Vagina (tissue), 2 donors: ENCODE measurements at regions not wholly inside any gene's neighbourhood (a gene's known extent, or its start where the extent isn't known, plus 50 kb on each side); places are given as distances from the start of the nearest gene placed in this dataset.

Experiments
- DNase-seq, 2 donors: peaks; one replicate each; pipeline ENCODE4 v3.0.0-alpha.2; 2017; ENCODE audit errors: extremely low spot score in 2 of 2
- H3K27ac ChIP-seq: fragments of 200-600 bp; sonication (generic); one replicate; pipeline ENCODE4 v1.5.1; 2019
- H3K27me3 ChIP-seq: fragments of 200-600 bp; sonication (generic); one replicate; pipeline ENCODE4 v1.5.1; 2019
- H3K36me3 ChIP-seq, 2 donors: fragments of 200-600 bp; sonication (generic); one replicate each; pipeline ENCODE4 v1.5.1; 2017 to 2019
- H3K4me1 ChIP-seq: fragments of 200-600 bp; sonication (generic); one replicate; pipeline ENCODE4 v1.5.1; 2019
- H3K4me3 ChIP-seq, 2 donors: fragments of 200-600 bp; sonication (generic); 1 replicate in 1 of 2; 2 replicates in 1 of 2; pipeline ENCODE4 v1.5.1; 2016 to 2019
- H3K9me3 ChIP-seq: fragments of 200-600 bp; sonication (generic); one replicate; pipeline ENCODE4 v1.5.1; 2019
- POLR2A ChIP-seq, 2 donors: fragments of 450-650 bp; IDR thresholded peaks; one replicate each; pipeline ENCODE4 v1.6.1; 2017; ENCODE audit warnings: antibody characterized with exemption in 2 of 2, mild to moderate bottlenecking in 2 of 2, moderate library complexity in 2 of 2
- POLR2AphosphoS5 ChIP-seq, 2 donors: sonication (generic); formaldehyde crosslinking; IDR thresholded peaks; one replicate each; pipeline ENCODE4 v1.9.0; 2017; ENCODE audit warnings: antibody characterized with exemption in 2 of 2, mild to moderate bottlenecking in 2 of 2, low read depth in 1 of 2; ENCODE audit not compliant: insufficient read depth in 1 of 2
- intact Hi-C: fragments of 100-400 bp; cut with DNase I; formaldehyde crosslinking; loops from one replicate; pipeline ENCODE4 v1.15.1; 2023
- TF ChIP-seq, protein P1 (sequence below), 3 experiments: fragments of 450-650 bp in 2 of 3; fragments of 200-600 bp in 1 of 3; sonication (generic) in 1 of 3; IDR thresholded peaks; one replicate each; pipeline ENCODE4 v1.5.1; 2017 to 2019; ENCODE audit warnings: antibody characterized with exemption in 3 of 3, mild to moderate bottlenecking in 2 of 3, moderate library complexity in 2 of 3

DNA sequence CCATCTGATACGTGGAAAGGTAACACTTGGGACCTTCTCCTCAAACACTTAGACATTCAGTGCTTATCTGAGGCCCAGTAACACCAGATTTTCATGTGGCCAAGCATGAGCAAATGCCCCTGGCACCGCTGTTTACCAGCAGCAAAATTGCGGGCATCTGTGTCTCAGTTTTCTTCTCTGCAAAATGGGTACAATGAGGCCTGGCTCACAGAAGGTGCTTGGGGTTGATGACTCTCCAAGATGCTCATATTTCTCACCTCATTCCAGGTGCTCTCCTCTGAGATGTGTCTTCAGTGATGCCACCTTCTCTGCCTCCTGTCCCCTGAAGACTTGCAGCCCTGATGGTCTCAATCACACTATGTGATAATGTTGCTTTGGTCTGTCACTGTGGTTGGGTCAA is 321.7 kb downstream of the TSN start:
- DNase-seq, result peak in 1 of 2 donors; percentile 65

DNA sequence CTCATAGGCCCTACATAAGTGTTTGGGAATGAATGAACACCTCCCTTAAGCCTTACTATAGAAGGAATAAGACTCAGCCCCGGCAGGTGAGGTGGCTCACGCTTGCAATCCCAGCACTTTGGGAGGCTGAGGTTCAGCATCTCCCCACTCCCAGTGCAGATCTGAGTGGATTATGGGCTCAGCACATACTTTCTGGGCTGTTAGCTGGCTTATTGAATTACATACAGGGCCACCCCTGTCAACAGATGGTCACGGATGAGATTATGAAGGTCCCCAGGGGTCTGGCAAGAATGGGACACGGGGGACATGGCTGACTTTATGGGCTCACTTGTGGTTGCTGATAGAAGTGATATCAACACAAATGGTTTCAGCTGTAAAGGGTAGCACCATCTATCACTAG is 322.3 kb downstream of the TSN start:
- Histone ChIP-seq H3K9me3 (no peaks in the 10 kb centered on the region), H3K4me1 (no peaks in the 10 kb centered on the region), H3K27ac (no peak overlapping the region), H3K27me3 (no peaks in the 10 kb centered on the region), H3K4me3 (no peak overlapping the region), H3K36me3 (no peaks in the 10 kb centered on the region)
- TF ChIP-seq, protein P1, sequence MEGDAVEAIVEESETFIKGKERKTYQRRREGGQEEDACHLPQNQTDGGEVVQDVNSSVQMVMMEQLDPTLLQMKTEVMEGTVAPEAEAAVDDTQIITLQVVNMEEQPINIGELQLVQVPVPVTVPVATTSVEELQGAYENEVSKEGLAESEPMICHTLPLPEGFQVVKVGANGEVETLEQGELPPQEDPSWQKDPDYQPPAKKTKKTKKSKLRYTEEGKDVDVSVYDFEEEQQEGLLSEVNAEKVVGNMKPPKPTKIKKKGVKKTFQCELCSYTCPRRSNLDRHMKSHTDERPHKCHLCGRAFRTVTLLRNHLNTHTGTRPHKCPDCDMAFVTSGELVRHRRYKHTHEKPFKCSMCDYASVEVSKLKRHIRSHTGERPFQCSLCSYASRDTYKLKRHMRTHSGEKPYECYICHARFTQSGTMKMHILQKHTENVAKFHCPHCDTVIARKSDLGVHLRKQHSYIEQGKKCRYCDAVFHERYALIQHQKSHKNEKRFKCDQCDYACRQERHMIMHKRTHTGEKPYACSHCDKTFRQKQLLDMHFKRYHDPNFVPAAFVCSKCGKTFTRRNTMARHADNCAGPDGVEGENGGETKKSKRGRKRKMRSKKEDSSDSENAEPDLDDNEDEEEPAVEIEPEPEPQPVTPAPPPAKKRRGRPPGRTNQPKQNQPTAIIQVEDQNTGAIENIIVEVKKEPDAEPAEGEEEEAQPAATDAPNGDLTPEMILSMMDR (IDR thresholded peaks at IDR 0.05), result no peak
- TF ChIP-seq POLR2A (IDR thresholded peaks at IDR 0.05), result no peak
- no peak for TF ChIP-seq POLR2AphosphoS5 (IDR thresholded peaks at IDR 0.05; ENCODE audit: insufficient read depth in 1 of 2, low read depth in 1 of 2)
- peak in 1 of 2 donors; percentile 58 for DNase-seq
- intact Hi-C loops, result no loop called here

More for the DNA sequence above, 321.7 kb downstream of the TSN start:
- TF ChIP-seq, protein P1 (IDR thresholded peaks at IDR 0.05), result no peak
- TF ChIP-seq POLR2A (IDR thresholded peaks at IDR 0.05) (no peak), POLR2AphosphoS5 (IDR thresholded peaks at IDR 0.05; ENCODE audit: insufficient read depth in 1 of 2, low read depth in 1 of 2) (no peak)
- Histone ChIP-seq H3K4me3 (no peak overlapping the region), H3K4me1 (no peaks in the 10 kb centered on the region), H3K36me3 (no peaks in the 10 kb centered on the region), H3K27me3 (no peaks in the 10 kb centered on the region), H3K9me3 (no peaks in the 10 kb centered on the region), H3K27ac (no peak overlapping the region)
- intact Hi-C loops, result no loop called here

DNA sequence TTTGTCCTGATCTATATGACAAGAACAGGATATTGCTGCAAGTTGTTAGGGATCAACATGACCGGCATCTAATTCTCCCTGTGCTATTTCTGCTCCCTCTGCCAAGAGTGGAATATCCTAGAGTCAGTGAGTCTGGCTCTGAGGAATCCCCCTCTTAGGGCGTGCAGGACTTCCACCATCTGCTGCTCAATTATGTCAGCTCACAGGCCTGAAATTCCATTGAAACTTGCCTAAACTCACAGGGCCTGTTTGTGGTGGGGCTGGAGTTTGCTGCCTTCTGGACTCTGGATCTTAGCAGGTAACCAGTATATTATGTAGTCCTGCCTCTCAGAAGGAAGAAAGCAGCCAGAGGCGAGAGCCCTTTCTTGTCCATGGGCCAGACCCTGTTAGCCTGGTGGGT is 323.0 kb downstream of the TSN start:
- intact Hi-C loops, result no loop called here
- Histone ChIP-seq H3K36me3 (no peaks in the 10 kb centered on the region), H3K27me3 (no peaks in the 10 kb centered on the region), H3K4me3 (no peak overlapping the region), H3K27ac (no peak overlapping the region), H3K4me1 (no peaks in the 10 kb centered on the region), H3K9me3 (no peaks in the 10 kb centered on the region)
- DNase-seq, result peak; percentile 34 to 60
- TF ChIP-seq POLR2AphosphoS5 (IDR thresholded peaks at IDR 0.05; ENCODE audit: insufficient read depth in 1 of 2, low read depth in 1 of 2), result no peak
- TF ChIP-seq, protein P1 (IDR thresholded peaks at IDR 0.05), result no peak
- no peak for TF ChIP-seq POLR2A (IDR thresholded peaks at IDR 0.05)

- intact Hi-C loops, result no loop called here
- Histone ChIP-seq H3K4me1 (no peaks in the 10 kb centered on the region), H3K4me3 (no peak overlapping the region), H3K27me3 (no peaks in the 10 kb centered on the region), H3K9me3 (no peaks in the 10 kb centered on the region), H3K27ac (no peak overlapping the region), H3K36me3 (no peaks in the 10 kb centered on the region)
- DNase-seq, result peak; percentile 1 to 64
- TF ChIP-seq POLR2A (IDR thresholded peaks at IDR 0.05) (no peak), POLR2AphosphoS5 (IDR thresholded peaks at IDR 0.05; ENCODE audit: insufficient read depth in 1 of 2, low read depth in 1 of 2) (no peak)
- TF ChIP-seq, protein P1 (IDR thresholded peaks at IDR 0.05), result no peak
These were observed 324.4 kb downstream of the TSN start for GRCh38 chr2:122079844-122080243.

DNA sequence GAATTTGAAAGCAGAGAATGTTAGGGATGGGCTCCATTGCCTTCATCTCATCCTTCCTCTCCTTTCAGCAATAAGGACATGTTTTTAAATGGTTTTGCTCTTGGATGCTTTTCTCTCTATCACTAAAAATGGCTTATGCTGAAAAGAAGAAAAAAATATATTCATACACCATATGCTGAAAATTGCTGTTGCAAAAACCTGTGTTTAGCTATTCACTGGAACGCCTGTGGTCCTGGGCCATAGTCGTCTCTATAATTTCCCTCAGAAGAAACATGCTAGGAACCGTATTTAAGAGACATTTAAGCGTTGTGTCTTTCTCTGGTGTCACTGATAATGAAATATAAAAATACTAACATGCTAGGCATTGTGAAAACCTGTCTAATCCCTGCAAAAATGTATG is 324.9 kb downstream of the TSN start:
- H3K27me3 ChIP-seq, result no peaks in the 10 kb centered on the region
- intact Hi-C loops, result no loop called here
- no peak overlapping the region for H3K27ac ChIP-seq
- H3K9me3 ChIP-seq, result no peaks in the 10 kb centered on the region
- H3K36me3 ChIP-seq, result no peaks in the 10 kb centered on the region
- no peak overlapping the region for H3K4me3 ChIP-seq
- H3K4me1 ChIP-seq, result no peaks in the 10 kb centered on the region
- TF ChIP-seq, protein P1 (IDR thresholded peaks at IDR 0.05), result no peak
- no peak for TF ChIP-seq POLR2AphosphoS5 (IDR thresholded peaks at IDR 0.05; ENCODE audit: insufficient read depth in 1 of 2, low read depth in 1 of 2)
- TF ChIP-seq POLR2A (IDR thresholded peaks at IDR 0.05), result no peak
- DNase-seq, result no peak
